ENCODE measurements at regions not wholly inside any gene's neighbourhood (a gene's known extent, or its start where the extent isn't known, plus 50 kb on each side); places are given as distances from the start of the nearest gene placed in this dataset.

DNA sequence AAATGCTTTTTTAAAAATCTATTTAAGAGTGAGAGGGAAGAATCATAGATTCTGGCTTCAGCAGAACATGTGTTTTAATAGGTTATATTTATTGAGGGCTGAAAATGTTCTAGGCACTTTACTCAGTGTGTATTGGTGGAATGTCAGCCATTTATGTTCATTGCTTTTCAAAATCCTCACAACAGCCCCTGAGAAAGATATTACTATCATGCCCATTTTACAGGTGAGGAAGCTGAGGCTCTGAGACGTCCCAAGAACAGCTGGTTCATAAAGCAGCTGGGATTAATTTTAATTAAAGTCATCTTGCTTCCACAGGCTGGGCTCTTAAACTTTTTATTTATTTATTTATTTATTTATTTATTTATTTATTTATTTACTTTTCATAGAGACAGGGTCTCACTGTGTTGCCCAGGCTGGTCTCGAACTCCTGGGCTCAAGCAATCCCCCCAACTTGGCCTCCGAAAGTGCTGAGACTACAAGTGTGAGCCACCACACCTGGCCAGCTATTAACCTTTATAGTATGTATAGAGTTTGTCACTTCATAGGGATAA, 364.6 kb downstream of the SHQ1 start:
- no peak for DNase-seq

DNA sequence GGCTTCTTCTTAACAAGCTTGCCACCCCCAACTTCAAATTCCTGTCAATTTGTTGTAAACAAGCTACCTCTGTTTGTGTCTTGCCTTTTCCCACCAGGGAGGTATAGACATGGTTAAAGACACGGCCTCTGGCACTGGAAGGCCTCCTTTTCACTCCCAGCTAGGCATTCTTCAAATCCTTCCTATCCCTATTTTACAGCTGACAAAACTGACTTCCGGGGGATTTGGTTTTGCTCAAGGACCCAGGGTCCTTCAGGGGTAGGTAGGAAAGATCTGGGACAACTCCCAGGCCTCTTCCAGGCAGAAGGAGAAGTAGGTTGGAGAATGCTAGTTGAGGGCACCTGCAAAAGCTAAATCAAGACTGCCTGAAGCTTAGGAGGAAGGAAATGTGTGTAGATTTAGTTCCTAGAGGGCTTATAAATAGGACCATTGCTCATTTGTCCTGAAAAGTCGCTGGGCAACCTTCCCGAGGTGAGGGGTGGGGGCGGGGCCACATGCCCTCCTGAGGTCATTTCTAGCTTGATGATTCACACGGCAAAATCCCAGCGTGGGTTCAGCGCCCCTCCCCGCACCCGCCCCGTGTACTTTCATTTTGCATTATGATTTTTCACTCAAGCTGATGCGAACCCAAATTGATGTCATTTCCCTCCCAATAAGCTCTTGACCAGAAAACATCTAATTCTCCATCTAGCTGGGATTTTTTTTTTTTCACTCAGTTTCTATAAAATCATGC, 365.5 kb downstream of the SHQ1 start:
- DNase-seq: no peak

DNA sequence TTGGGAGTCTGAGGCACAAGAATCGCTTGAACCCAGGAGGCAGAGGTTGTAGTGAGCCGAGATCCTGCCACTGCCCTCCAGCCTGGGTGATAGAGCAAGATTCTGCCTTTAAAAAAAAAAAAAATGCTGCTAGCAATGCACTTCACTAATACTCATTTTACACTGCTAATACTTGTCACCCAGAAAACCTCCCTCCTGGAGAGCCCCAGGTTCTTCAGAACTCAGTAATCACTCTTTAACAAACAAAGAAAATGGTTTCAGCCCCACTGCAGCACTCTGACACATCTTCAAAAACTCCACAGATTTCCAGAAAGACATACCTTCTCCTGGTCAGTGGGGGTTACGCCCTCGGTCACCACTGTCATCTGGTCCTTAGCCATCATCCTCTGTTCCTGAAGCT, 366.7 kb downstream of the SHQ1 start:
- DNase-seq: no peak

DNA sequence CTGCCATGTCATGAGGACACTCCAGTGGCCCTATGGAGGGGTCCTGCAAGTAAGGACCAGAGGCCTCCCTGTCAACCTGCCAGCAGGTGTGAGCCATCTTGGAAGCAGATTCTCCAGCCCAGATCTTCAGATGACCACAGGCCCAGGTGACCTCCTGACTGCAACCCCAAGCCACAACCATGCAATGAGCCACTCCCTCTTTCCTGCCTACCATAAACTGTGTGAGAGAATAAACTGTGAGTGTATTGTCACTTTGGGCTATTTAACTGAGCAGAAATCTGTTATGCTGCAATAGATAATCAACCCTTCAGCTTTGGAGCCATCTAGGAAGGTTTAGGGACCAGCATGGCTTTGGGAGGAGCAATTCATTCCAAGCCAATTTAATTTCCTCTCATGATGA, 367.9 kb downstream of the SHQ1 start:
- no peak for DNase-seq

DNA sequence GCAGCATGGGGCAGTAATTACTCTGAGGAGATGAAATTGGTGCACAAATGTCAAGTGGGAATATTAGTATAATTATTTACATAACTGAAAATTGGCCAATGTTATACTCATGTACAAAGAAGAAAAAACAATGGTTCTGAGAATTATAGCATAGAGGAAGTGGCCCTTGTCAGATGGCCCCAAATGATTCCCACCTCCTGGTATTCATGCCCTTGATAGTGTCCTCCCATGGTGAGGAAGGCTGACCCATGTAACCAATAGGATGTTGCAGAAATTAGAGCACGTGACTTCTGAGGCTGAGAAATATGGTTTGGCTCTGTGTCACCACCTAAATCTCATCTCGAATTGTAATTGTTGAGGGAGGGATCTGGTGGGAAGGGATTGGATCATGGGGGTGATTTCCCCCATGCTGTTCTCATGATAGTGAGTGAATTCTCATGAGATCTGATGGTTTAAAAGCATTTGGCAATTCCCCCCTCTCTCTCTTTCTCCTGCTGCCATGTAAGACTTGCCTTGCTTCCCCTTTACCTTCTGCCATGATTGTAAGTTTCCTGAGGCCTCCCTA, 368.5 kb downstream of the SHQ1 start:
- no peak for DNase-seq

DNA sequence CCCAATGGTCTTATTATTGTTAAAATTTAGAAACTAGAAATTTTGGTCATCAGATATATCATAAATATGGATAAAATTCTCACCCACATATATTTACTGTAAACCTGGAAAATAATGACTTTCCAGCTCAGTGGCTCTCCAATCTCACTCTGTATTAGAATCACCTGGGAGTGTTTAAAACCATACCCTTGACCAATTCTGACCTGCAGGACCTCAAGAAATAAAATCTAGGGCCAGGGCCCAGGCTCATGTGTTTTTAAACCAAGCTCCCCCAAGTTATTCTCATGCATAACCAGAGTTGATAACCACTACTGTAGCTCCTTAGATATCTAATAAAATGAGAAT, 372.1 kb downstream of the SHQ1 start:
- DNase-seq: no peak

DNA sequence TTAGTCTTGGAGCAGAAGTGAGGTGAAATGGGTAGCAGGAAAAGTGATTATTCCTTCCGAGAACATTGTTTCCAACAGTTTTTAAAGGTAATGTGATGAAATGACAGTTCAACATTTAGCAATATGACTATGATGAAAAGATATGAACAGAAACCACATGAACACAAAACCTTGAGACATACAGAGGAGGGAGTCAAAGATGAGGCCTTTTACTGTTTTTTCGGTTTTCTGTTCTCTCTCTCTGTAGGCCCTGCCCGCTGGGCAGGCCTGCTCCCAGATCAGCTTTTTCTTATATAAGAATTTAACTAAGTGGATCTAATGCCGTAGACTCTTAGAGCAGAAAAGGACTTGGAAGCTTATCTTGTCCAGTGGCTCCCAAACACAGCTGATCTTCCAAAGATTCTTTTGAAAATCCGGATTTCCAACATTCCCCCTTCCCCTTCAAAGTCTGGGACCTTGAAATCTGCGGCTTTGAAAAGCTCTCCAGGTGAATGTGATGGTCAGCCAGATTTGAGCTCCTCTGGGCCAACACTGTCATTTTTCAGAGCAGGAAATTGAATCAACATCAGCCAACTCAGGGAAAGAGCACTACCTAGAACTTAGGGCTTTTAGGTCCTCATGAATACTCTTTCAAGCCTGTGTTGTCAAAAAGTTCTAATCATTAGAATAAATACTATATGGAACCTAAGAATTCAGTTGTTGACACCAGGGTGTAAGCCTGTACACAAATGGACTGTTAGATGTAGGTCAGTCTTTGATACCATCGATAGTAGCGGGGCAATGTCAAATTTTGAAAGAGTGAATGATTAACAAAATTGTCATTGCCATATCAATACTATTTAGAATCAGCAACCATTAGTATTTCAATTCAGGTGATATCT, 372.7 kb downstream of the SHQ1 start:
- DNase-seq: no peak

DNA sequence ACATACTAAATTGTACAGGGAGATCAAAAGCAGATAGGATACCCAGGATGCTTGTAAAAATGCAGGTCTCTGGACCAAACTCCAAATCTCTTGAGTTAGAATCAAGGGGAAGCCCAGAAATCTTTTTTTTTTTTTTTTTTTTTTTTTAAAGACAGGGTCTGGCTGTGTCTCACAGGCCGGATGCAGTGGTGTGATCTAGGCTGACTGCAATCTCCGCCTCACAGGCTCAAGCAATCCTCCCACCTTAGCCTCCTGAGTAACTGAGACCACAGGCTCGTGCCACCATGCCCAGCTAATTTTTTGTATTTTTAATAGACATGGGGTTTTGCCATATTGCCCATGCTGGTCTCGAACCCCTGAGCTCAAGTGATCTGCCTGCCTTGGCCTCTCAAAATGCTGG, 373.5 kb downstream of the SHQ1 start:
- no peak for DNase-seq

DNA sequence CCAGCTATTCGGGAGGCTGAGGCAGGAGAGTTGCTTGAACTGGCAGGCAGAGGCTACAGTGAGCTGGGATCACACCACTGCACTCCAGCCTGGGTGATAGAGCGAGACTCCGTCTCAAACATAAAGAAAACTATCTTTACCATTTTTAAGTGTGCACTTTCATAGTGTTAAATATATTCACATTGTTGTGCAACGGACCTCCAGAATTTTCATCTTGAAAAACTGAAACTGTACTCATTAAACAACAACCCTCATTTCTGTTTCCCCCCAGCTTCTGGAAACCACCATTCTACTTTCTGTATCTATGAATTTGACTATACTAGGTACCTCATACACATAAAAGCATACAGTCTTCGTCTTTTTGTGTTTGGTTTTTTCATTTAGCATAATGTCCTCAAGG, 375.1 kb downstream of the SHQ1 start:
- DNase-seq: no peak

DNA sequence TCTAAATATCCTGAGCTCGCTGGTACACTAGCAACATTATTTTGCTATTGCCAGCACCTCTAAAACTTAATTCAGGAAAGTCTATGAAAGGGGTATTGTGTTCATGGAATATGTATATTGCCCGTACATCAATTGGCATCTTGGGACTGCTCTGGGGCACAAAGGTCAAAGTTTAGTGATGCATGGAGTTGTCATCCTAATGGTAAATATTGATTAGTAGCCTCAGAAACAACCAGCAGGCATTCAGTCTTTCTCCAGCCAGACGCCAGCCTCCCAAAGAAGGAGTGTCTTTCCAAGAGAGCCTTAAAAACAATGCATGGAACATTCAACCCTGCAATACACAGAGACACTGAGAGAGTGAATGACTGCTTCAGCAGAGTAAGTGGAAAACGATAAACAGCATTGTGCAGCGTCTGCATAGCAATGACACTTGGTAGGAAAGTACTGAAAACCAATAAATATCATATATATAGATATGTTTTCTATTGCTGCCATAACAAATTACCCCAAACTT, 377.3 kb downstream of the SHQ1 start:
- no peak for DNase-seq

DNA sequence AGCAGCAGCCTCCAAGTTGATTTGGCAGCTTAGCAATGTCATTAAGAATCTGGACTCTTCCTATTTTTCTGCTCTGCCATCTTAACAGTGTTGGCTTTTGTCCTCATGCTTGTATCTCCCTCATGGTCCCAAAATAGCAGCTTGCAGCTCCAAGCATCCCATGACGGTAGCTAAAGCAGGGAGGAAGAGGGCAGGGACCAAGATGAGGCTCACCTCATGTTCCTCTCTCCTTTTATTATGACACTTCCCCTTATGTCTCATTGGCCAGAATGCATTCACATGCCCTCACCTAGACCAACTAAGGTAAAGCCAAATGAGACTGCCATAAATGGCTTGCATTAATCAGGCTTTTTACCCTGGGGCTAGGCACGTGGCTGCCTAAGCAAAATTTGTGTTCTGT, 382.4 kb downstream of the SHQ1 start:
- no peak for DNase-seq

DNA sequence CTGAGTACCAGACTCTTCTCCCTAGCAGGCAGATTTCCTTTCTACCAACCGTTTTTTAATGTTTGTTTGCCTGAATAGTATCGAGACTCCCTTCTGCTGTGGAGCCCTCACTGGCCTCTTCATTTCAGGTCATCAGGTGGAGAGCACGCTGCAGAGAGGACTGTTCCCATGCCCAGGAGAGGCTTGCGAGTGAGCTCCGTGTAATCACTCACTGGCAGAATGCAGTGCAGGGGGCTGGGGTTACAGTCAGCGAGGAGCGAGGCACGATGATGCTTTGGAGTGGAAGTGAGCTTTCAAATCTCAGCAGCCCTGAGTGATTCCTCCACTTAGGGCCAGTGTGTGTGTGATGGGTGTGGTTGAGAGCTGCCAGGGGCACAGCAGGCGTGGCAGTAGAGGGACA, 385.2 kb downstream of the SHQ1 start:
- DNase-seq: no peak

DNA sequence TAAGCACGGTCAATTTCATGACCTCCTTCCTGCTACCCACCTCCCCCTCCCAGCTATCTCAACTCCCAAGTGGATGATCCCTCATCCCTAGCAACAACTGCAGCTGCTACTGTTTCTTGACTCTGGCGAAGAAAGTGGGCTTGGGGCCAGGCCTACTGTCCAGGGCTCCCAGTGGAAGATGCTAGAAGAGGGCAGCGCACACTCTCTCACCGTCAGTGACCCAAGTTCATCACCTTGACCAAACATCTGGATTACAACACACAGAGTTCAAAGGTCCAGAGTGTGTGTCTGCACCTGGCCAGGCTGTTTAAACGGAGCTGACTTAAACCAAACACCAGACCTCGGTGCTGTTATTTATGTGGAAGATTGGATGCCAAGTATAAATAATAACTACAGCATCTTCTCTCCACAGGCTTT, 385.6 kb downstream of the SHQ1 start:
- no peak for DNase-seq

DNA sequence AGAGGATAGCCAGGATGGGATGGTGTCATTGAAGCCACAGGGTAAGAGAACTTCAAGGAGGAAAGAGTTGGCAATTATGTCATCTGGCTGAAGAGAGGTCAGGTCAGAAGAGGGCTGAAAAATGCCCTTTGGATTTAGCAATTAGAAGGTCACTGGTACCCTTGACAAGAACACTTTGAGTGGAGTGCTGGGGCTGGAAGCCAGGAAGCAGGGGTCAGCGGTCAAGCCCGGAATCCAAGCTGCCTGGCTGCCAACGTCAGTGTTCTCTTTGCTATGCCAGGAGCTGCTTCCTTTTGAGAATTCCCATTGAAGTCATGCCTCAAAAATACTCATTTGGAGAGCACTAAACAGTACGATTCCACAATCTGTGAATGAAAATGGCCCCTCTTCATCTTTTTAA, 386.5 kb downstream of the SHQ1 start:
- no peak for DNase-seq

DNA sequence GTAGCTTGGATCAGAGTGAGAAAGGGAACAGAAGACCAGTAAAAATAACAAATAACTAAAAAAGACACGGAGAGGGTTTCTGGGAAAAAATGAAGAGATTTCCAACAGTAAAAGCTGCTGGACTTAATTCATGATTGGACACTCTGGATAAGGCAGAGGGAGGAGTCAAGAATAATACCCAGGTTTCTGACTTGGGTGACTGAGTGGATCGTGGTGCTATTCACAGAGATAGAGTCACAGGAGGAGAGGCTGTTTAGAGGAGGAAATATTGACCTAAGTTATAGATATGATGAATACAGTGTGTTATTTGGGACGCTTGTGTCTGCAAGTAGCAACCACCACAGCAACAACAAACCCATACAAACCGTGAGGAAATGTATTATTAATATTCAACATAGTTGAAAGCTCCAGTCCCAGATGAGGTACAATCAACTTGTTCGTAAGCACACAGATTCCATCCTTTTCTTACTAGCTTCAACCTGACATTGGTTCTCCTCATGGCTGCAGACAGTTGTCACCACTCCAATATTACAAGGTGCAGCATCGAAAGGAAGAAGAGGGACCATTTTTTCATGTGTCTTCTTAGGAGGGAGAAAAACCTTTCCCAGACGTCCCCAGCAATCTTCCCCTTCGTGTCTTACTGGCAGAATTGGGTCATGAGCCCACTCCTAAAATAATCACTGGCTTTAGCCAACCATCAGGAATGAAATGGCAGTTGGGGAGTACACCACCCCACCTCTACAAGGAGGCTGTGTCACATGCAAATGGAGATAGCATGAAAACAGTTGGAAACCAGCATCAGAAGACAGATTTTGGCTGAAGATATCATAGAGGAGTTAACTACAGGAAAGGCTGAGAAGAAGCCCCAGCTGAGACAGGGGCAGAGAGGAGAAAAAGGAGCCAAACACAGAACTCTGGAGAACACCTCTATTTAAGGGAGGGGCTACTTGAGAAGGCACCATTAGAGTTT, 387.8 kb downstream of the SHQ1 start:
- no peak for DNase-seq

DNA sequence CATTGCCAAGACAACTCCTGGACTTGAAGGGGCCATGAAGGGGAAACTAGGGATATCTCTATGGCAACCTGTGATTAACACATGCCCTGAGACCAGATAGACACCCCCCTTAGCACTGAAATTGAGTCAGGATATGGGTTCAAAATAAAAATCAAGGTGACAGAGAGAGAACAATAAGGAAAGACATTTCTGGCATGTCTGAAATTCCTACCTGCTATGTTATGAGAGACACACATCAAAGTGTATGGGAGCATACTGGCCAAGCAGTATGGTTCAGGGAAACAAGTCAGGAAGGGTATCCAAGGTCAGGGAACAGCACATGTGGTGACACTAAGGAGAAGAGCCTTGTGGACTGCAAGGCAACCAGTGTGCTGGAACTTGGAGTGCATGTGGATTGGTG, 388.7 kb downstream of the SHQ1 start:
- DNase-seq: no peak

DNA sequence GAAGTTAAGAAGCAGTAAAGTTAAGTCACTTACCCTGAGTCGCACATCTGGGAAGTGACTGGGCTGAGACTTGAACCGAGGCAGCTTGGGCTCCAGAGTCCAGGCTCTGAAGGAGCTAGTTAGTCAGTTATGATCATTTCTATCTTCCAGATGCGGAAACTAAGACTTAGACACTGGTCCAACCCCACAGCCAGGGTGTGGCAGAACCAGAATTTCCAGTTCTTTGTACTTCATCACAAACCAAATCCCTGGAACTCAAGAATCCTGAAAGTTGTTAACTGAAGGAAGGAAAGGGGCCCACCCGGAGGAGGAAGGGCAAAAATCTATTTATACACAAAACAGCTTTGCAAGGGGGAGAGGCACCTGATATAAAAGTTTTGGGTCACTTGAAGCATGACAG, 389.9 kb downstream of the SHQ1 start:
- no peak for DNase-seq

DNA sequence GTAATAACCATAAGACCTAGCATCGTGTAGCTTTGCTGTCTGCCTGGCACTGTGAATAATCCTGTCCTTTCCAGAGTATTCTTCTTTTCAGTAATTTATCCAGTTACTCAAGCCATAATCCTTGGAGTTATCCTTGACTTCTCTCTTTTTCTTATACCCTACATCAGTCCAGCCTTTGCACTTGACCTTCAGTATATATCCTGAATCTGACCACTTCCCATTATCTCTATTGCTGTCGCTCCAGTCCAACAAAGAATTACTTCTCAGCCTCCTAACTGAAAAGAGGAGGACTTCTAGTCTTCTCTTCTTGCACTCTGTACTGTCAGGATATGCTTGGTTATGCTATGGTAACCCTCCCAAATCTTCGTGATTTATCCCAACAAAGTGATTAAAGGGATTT, 393.8 kb downstream of the SHQ1 start:
- no peak for DNase-seq

DNA sequence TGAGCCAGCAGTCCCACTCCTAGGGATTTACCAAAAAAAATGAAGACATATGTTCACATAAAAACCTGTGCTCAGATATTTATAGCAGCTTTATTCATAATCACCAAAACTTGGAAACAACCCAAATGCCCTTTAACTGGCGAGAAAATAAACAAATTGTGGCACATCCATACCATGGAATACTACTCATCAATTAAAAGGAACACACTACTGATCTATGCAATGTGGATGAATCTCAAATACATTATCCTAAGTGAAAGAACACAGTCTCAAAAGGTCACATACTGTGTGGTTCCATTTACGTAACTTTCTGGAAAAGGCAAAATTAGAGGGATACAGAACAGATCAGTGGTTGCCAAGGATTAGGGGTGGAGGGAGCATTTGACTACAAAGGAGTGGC, 394.5 kb downstream of the SHQ1 start:
- no peak for DNase-seq

DNA sequence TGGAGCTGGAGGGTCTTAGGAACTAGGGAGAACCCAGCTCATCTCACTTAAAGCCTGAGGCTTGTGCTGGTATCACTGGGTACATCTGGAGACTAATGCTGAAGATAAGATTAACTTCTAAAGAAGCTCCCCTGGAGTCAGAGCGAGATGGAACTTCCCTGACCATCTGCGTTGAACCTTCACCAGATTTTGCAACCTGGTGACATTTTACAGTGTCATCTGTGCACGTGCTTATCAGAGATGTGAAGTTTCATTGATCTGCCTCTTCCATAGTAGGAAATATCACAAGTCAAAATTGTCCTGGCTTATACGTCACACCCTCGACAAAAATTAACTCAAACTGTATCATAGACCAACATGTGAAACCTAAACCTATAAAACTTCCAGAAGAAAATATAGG, 395.5 kb downstream of the SHQ1 start:
- no peak for DNase-seq

DNA sequence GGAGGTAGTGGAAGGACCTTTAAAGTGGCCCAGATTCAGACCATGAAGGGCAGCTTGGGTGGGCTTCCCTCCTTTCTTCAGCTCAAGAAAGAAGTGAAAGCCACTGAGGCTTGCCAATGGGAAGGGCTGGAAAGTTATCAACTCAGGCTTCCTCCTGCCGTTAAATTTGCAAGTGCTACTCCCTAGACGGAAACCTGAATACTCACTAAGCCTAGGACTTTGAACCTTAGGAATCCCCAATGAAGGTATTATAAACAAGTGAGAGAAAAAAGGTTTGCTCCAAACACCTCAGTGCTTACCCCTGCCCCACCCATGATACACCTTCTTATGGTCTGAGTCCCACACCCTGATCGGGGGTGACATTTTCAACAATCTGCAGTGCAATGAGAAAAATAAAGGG, 396.4 kb downstream of the SHQ1 start:
- DNase-seq: no peak

DNA sequence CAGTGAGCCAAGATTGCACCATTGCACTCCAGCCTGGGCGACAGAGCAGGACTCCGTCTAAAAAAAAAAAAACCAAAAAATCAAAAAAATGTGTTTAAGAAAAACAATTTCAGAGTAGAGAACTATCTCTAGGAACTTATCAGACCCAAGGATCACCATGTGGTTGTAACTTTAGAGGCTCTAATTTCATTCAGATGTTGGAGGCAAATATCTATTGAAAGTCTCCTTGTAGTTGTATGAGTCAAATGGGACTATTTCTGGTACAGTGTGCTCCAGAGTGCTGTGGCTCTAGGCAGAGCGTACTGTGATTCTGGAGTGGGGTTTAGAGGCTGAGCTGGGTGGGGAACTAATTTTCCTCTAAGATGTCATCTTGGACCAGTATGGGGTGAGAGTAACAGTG, 398.7 kb downstream of the SHQ1 start:
- DNase-seq: no peak

DNA sequence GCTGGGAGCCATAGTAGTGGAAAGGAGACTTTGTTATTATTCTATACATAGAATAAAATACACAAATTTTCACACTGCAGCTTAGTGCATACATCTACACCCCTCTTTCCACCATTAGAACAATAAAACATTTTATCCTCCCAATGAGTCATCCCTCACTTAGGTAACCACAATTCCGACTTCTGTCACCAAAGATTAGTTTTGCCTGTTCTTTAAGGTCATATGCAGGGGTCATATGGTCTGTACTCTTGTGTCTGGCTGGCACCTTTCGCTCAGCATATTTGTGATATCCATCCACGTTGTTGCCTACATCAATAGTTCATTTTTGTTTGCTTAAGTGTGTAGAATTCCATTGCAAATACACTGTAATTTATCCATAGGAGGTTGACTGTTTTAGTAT, 399.4 kb downstream of the SHQ1 start:
- no peak for DNase-seq

Data from NCI-H1930 (cell line).